IMR-90 (cell line): ENCODE measurements at regions not wholly inside any gene's neighbourhood (a gene's known extent, or its start where the extent isn't known, plus 50 kb on each side); places are given as distances from the start of the nearest gene placed in this dataset.

Experiments
- ATAC-seq: fragments of 200-7000 bp; cut with Tn5 transposase; 2 replicates; pipeline ENCODE4 v1.9.1; 2020; ENCODE audit warnings: low read depth, mild to moderate bottlenecking, moderate library complexity
- BruUV-seq: library from RNA; stranded (reverse); fragments of 400-500 nt; replicated peaks from 2 replicates; lab custom pipeline; 2021; lab: Mats Ljungman, UMichigan
- CTCF ChIA-PET: fragments of 300-600 bp; formaldehyde crosslinking; extraction: SDS; loops from one replicate; lab custom pipeline; 2021; ENCODE audit warnings: antibody characterized with exemption; lab: Yijun Ruan, JAX
- POLR2A ChIA-PET: fragments of 300-600 bp; sonication (Branson Sonifier 250); formaldehyde crosslinking; loops from one replicate; lab custom pipeline; 2022; ENCODE audit warnings: antibody characterized with exemption; ENCODE audit not compliant: unreplicated experiment; lab: Charles Lee
- DNase-seq: peaks from one replicate; pipeline ENCODE4 v3.0.0; 2013
- H2AFZ ChIP-seq: replicated peaks from 2 replicates; pipeline ENCODE3; 2013; ENCODE audit warnings: low read length, mild to moderate bottlenecking; ENCODE audit not compliant: poor library complexity
- H2AK5ac ChIP-seq: 2 replicates; pipeline ENCODE4 v1.6.1; 2013; ENCODE audit warnings: low read depth, low read length, inconsistent platforms
- H2AK9ac ChIP-seq: replicated peaks from 2 replicates; pipeline ENCODE3; 2013; ENCODE audit warnings: mild to moderate bottlenecking, low read depth, low read length, moderate library complexity; ENCODE audit not compliant: poor library complexity
- H2BK120ac ChIP-seq: 2 replicates; pipeline ENCODE4 v1.6.1; 2013; ENCODE audit warnings: low read depth, low read length, inconsistent platforms
- H2BK15ac ChIP-seq: 3 replicates; pipeline ENCODE4 v1.6.1; 2013; ENCODE audit warnings: low read depth, low read length, inconsistent platforms
- H2BK20ac ChIP-seq: 2 replicates; pipeline ENCODE4 v1.6.1; 2013; ENCODE audit warnings: low read depth, mild to moderate bottlenecking, inconsistent platforms, low read length, moderate library complexity
- H2BK5ac ChIP-seq: 2 replicates; pipeline ENCODE4 v1.6.1; 2013; ENCODE audit warnings: mild to moderate bottlenecking, low read depth, low read length, inconsistent platforms; ENCODE audit not compliant: poor library complexity, severe bottlenecking
- H3K14ac ChIP-seq: replicated peaks from 2 replicates; pipeline ENCODE4 v1.6.1; 2013; ENCODE audit warnings: low read depth, low read length, inconsistent platforms
- H3K18ac ChIP-seq: 2 replicates; pipeline ENCODE4 v1.6.1; 2013; ENCODE audit warnings: low read depth, low read length, control low read depth
- H3K23ac ChIP-seq: 2 replicates; pipeline ENCODE4 v1.6.1; 2013; ENCODE audit warnings: low read depth, low read length, inconsistent platforms
- H3K27ac ChIP-seq: 2 replicates; pipeline ENCODE4 v1.5.1; 2013; ENCODE audit warnings: mild to moderate bottlenecking, control low read depth, low read length; ENCODE audit not compliant: insufficient read depth
- H3K27me3 ChIP-seq: 2 replicates; pipeline ENCODE4 v1.6.1; 2013; ENCODE audit warnings: low read length; ENCODE audit not compliant: control insufficient read depth, insufficient read depth
- H3K36me3 ChIP-seq: 2 replicates; pipeline ENCODE4 v1.6.1; 2013; ENCODE audit warnings: low read length, mixed read lengths; ENCODE audit not compliant: control insufficient read depth, insufficient read depth
- H3K4ac ChIP-seq: 2 replicates; pipeline ENCODE4 v1.6.1; 2013; ENCODE audit warnings: low read depth, low read length, inconsistent platforms
- H3K4me1 ChIP-seq: 2 replicates; pipeline ENCODE4 v1.6.1; 2013; ENCODE audit warnings: low read length, mixed read lengths; ENCODE audit not compliant: control insufficient read depth, insufficient read depth
- H3K4me2 ChIP-seq: 2 replicates; pipeline ENCODE4 v1.6.1; 2013; ENCODE audit warnings: low read depth, mild to moderate bottlenecking, control low read depth, low read length, moderate library complexity
- H3K4me3 ChIP-seq: 2 replicates; pipeline ENCODE4 v1.5.1; 2013; ENCODE audit warnings: low read depth, mild to moderate bottlenecking, control low read depth, low read length, moderate library complexity; ENCODE audit not compliant: insufficient read depth
- H3K56ac ChIP-seq: 2 replicates; pipeline ENCODE4 v1.6.1; 2013; ENCODE audit warnings: low read length, inconsistent platforms; ENCODE audit not compliant: insufficient read depth; ENCODE audit errors: extremely low read depth
- H3K79me1 ChIP-seq, 2 experiments: 2 replicates each; pipeline ENCODE4 v1.6.1; 2013; ENCODE audit warnings: low read length in 2 of 2, inconsistent platforms in 1 of 2, low read depth in 1 of 2
- H3K9ac ChIP-seq: 2 replicates; pipeline ENCODE4 v1.6.1; 2013; ENCODE audit warnings: low read depth, low read length, control low read depth
- H3K9me1 ChIP-seq: 2 replicates; pipeline ENCODE4 v1.6.1; 2013; ENCODE audit warnings: low read length, inconsistent platforms; ENCODE audit not compliant: insufficient read depth
- H3K9me3 ChIP-seq: 2 replicates; pipeline ENCODE4 v1.6.1; 2013; ENCODE audit warnings: low read length; ENCODE audit not compliant: control insufficient read depth, insufficient read depth
- H4K20me1 ChIP-seq: 2 replicates; pipeline ENCODE4 v1.6.1; 2013; ENCODE audit warnings: low read length, inconsistent platforms; ENCODE audit not compliant: insufficient read depth
- H4K5ac ChIP-seq: 2 replicates; pipeline ENCODE4 v1.6.1; 2013; ENCODE audit warnings: mild to moderate bottlenecking, low read depth, low read length, control low read depth
- H4K8ac ChIP-seq, 2 experiments: 2 replicates each; pipeline ENCODE4 v1.6.1; 2013; ENCODE audit warnings: low read depth in 2 of 2, low read length in 2 of 2, control low read depth in 1 of 2, inconsistent platforms in 1 of 2
- H4K91ac ChIP-seq: 2 replicates; pipeline ENCODE4 v1.6.1; 2013; ENCODE audit warnings: low read depth, low read length, inconsistent platforms; ENCODE audit not compliant: insufficient read depth
- BHLHE40 ChIP-seq: fragments of 150-350 bp; IDR thresholded peaks from 2 replicates; pipeline ENCODE4 v1.6.1; 2016; ENCODE audit warnings: mild to moderate bottlenecking, low read depth, low read length
- CHD1 ChIP-seq: IDR thresholded peaks from 2 replicates; pipeline ENCODE4 v1.6.1; 2012; ENCODE audit warnings: low read depth, low read length, improper control_type of control experiment
- MAFK ChIP-seq: IDR thresholded peaks from 2 replicates; pipeline ENCODE4 v1.6.1; 2012; ENCODE audit warnings: low read depth, low read length, improper control_type of control experiment
- MXI1 ChIP-seq: IDR thresholded peaks from 2 replicates; pipeline ENCODE4 v1.6.1; 2012; ENCODE audit warnings: low read depth, mild to moderate bottlenecking, low read length, moderate library complexity, borderline replicate concordance
- NFE2L2 ChIP-seq: fragments of 150-350 bp; IDR thresholded peaks from 2 replicates; pipeline ENCODE4 v1.6.1; 2016; ENCODE audit warnings: low read depth, mild to moderate bottlenecking, low read length
- POLR2A ChIP-seq: IDR thresholded peaks from 2 replicates; pipeline ENCODE4 v1.6.1; 2012; ENCODE audit warnings: mild to moderate bottlenecking, low read depth, low read length
- RAD21 ChIP-seq: IDR thresholded peaks from 2 replicates; pipeline ENCODE4 v1.6.1; 2012; ENCODE audit warnings: low read length, improper control_type of control experiment
- RCOR1 ChIP-seq: IDR thresholded peaks from 2 replicates; pipeline ENCODE4 v1.6.1; 2012; ENCODE audit warnings: mild to moderate bottlenecking, low read length, improper control_type of control experiment; ENCODE audit not compliant: insufficient replicate concordance
- RFX5 ChIP-seq: IDR thresholded peaks from 2 replicates; pipeline ENCODE4 v1.8.0; 2012; ENCODE audit warnings: low read depth, mild to moderate bottlenecking, low read length, moderate library complexity
- WGBS, 2 experiments: methylation state at CpG; one replicate each; pipeline versions ENCODE4 v1.1.5 to v1.1.7; 2013; ENCODE audit warnings: missing lambda C conversion rate in 2 of 2; ENCODE audit not compliant: insufficient read length in 1 of 2; ENCODE audit errors: extremely low coverage in 2 of 2; 5-methylcytosine and 5-hydroxymethylcytosine counted together
- dilution Hi-C: fragments of 300-500 bp; cut with HindIII; formaldehyde crosslinking; loops from one replicate; pipeline ENCODE4 v1.14.3; 2018; ENCODE audit warnings: low sequenced_read_pairs; ENCODE audit not compliant: unreplicated experiment
- in situ Hi-C: fragments of 300-500 bp; cut with MboI; formaldehyde crosslinking; loops from 3 replicates; pipeline ENCODE4 v1.14.3; 2019; ENCODE audit warnings: low sequenced_read_pairs, inconsistent platforms, mixed read lengths
- intact Hi-C: fragments of 100-400 bp; cut with micrococcal nuclease; formaldehyde crosslinking; loops from 2 replicates; pipeline ENCODE4 v1.10.0; 2022
- TF ChIP-seq, protein P1 (sequence below): fragments of 150-350 bp; IDR thresholded peaks from 2 replicates; pipeline ENCODE4 v1.6.1; 2016; ENCODE audit warnings: low read depth, mild to moderate bottlenecking, low read length, moderate library complexity, borderline replicate concordance
- TF ChIP-seq, protein P2 (sequence below): fragments of 150-350 bp; IDR thresholded peaks from 2 replicates; pipeline ENCODE4 v1.6.1; 2017; ENCODE audit warnings: mild to moderate bottlenecking, antibody characterized with exemption, low read length, low read depth

DNA sequence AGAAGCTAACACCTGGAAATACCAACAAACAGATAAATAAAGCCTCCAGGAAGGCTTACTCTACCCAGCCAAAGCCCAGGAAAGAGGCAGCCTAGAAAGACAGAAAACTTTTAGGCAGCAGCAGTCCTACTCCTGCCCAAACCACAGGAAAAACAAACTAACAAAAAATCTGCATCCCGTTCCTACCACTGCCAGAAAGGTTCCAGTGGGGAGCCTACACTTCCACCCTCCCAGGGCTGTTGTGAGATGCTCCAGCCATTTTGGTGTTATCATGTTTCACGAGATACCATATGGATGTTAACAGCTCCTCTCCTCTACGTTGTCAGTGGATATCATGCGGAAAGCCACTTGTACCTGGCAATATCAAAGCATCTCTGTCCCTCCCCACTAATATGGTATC is 135.9 kb upstream of the ADRA1D start:
- BruUV-seq: no TSS peak

More for the DNA sequence above, 135.9 kb upstream of the ADRA1D start:
- dilution Hi-C loops: no loop called here
- TF ChIP-seq, protein P1, sequence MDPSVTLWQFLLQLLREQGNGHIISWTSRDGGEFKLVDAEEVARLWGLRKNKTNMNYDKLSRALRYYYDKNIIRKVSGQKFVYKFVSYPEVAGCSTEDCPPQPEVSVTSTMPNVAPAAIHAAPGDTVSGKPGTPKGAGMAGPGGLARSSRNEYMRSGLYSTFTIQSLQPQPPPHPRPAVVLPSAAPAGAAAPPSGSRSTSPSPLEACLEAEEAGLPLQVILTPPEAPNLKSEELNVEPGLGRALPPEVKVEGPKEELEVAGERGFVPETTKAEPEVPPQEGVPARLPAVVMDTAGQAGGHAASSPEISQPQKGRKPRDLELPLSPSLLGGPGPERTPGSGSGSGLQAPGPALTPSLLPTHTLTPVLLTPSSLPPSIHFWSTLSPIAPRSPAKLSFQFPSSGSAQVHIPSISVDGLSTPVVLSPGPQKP: no peak
- TF ChIP-seq MAFK: no peak
- no peak for TF ChIP-seq RAD21
- no peak for TF ChIP-seq BHLHE40
- no peak for TF ChIP-seq NFE2L2
- no peak for TF ChIP-seq RFX5
- TF ChIP-seq CHD1: no peak
- TF ChIP-seq, protein P2, sequence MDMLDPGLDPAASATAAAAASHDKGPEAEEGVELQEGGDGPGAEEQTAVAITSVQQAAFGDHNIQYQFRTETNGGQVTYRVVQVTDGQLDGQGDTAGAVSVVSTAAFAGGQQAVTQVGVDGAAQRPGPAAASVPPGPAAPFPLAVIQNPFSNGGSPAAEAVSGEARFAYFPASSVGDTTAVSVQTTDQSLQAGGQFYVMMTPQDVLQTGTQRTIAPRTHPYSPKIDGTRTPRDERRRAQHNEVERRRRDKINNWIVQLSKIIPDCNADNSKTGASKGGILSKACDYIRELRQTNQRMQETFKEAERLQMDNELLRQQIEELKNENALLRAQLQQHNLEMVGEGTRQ: no peak
- TF ChIP-seq MXI1: no peak
- no peak for TF ChIP-seq POLR2A
- TF ChIP-seq RCOR1: no peak
- Histone ChIP-seq H4K5ac (no peak overlapping the region), H3K14ac (no peak overlapping the region), H3K23ac (no peak overlapping the region), H3K18ac (no peak overlapping the region), H3K9ac (no peak overlapping the region), H3K27me3 (peaks cover 19% of the 10 kb centered on the region), H2BK20ac (no peak overlapping the region), H4K91ac (no peak overlapping the region), H2BK15ac (no peak overlapping the region; the same call in 2 of the 3 replicates), H3K79me1 (no peaks in the 10 kb centered on the region), H3K4me1 (no peaks in the 10 kb centered on the region), H3K4ac (no peak overlapping the region), H2BK120ac (no peak overlapping the region), H3K27ac (no peak overlapping the region), H4K20me1 (no peaks in the 10 kb centered on the region), H4K8ac (no peak overlapping the region), H2AK9ac (no peak overlapping the region), H3K4me3 (no peak overlapping the region), H3K9me3 (peaks cover 2% of the 10 kb centered on the region; the same call in 1 of the 2 replicates), H3K36me3 (no peaks in the 10 kb centered on the region), H2BK5ac (no peak overlapping the region), H2AK5ac (no peak overlapping the region), H3K4me2 (no peak overlapping the region), H2AFZ (peak overlapping the region; percentile 39), H3K9me1 (no peaks in the 10 kb centered on the region), H3K56ac (no peak overlapping the region)
- in situ Hi-C loops: no loop called here
- DNase-seq (no peak), ATAC-seq (no peak)
- WGBS, 2 experiments: no CpG with 5 or more reads among the region's 4 CpGs
- CTCF ChIA-PET: interaction anchor here (1.0 kb wide), 1 partner anchor 16 kb away, joined by 3 read pairs; no protein-coding TSS in a partner anchor
- POLR2A ChIA-PET: no interaction called here
- intact Hi-C loops: no loop called here
